HEK293 (cell line): ENCODE measurements at regions not wholly inside any gene's neighbourhood (a gene's known extent, or its start where the extent isn't known, plus 50 kb on each side); places are given as distances from the start of the nearest gene placed in this dataset.

Experiments used
- CTCF ChIA-PET: fragments of 350-600 bp; formaldehyde crosslinking; extraction: SDS; loops from one replicate; lab custom pipeline; 2021; ENCODE audit warnings: antibody characterized with exemption; lab: Yijun Ruan, JAX
- POLR2A ChIA-PET: fragments of 300-600 bp; formaldehyde crosslinking; extraction: SDS; loops from one replicate; lab custom pipeline; 2020; ENCODE audit warnings: antibody characterized with exemption, inconsistent platforms; lab: Yijun Ruan, JAX
- H3K27ac ChIP-seq: fragments of 200-500 bp; sonication (Bioruptor generic); 2 replicates; pipeline ENCODE4 v1.5.1; 2014; ENCODE audit warnings: low read depth, low read length, control low read depth, inconsistent platforms; ENCODE audit errors: extremely low read depth
- H3K36me3 ChIP-seq, 2 experiments: fragments of 200-500 bp in 1 of 2; sonication (Bioruptor generic) in 1 of 2; 1 replicate in 1 of 2; 2 replicates in 1 of 2; pipeline ENCODE4 v1.5.1; 2014 to 2017; ENCODE audit warnings: inconsistent platforms in 2 of 2, low read length in 2 of 2; ENCODE audit not compliant: control insufficient read depth in 2 of 2, insufficient read depth in 1 of 2
- H3K4me1 ChIP-seq: fragments of 200-500 bp; sonication (Bioruptor generic); 2 replicates; pipeline ENCODE4 v1.5.1; 2014; ENCODE audit warnings: mild to moderate bottlenecking, low read length, inconsistent platforms; ENCODE audit not compliant: control insufficient read depth, insufficient read depth
- H3K4me3 ChIP-seq: 2 replicates; pipeline ENCODE4 v1.5.1; 2011; ENCODE audit warnings: low read depth, mild to moderate bottlenecking, control low read depth, low read length, moderate library complexity
- H3K9me3 ChIP-seq: fragments of 200-500 bp; sonication (Bioruptor generic); 2 replicates; pipeline ENCODE4 v1.5.1; 2014; ENCODE audit warnings: low read depth, low read length, inconsistent platforms; ENCODE audit not compliant: control insufficient read depth, insufficient read depth
- GLIS1 ChIP-seq: fragments of 450-650 bp; formaldehyde crosslinking; IDR thresholded peaks from 2 replicates; pipeline ENCODE4 v1.5.1; 2016; ENCODE audit warnings: missing biosample characterization, missing genetic modification characterization
- GLIS2 ChIP-seq: fragments of 450-650 bp; formaldehyde crosslinking; IDR thresholded peaks from 2 replicates; pipeline ENCODE4 v1.5.1; 2016; ENCODE audit warnings: missing biosample characterization, missing genetic modification characterization
- IKZF3 ChIP-seq: fragments of 450-650 bp; IDR thresholded peaks from 2 replicates; pipeline ENCODE4 v1.5.0; 2018; ENCODE audit warnings: missing biosample characterization, mild to moderate bottlenecking, missing genetic modification characterization, moderate library complexity
- MZF1 ChIP-seq: fragments of 450-650 bp; formaldehyde crosslinking; IDR thresholded peaks from 2 replicates; pipeline ENCODE4 v1.5.1; 2017; ENCODE audit warnings: missing biosample characterization, missing genetic modification characterization, borderline replicate concordance
- OSR2 ChIP-seq: fragments of 450-650 bp; formaldehyde crosslinking; IDR thresholded peaks from 2 replicates; pipeline ENCODE4 v1.5.1; 2016; ENCODE audit warnings: missing biosample characterization, missing genetic modification characterization
- SCRT2 ChIP-seq: fragments of 450-650 bp; formaldehyde crosslinking; IDR thresholded peaks from 2 replicates; pipeline ENCODE4 v1.5.1; 2016; ENCODE audit warnings: missing biosample characterization, missing genetic modification characterization
- SP2 ChIP-seq: fragments of 450-650 bp; formaldehyde crosslinking; IDR thresholded peaks from 2 replicates; pipeline ENCODE4 v1.5.1; 2016; ENCODE audit warnings: missing biosample characterization, missing genetic modification characterization
- SP3 ChIP-seq: fragments of 450-650 bp; formaldehyde crosslinking; IDR thresholded peaks from 2 replicates; pipeline ENCODE4 v1.5.1; 2016; ENCODE audit warnings: missing biosample characterization, missing genetic modification characterization
- YY1 ChIP-seq: fragments of 450-650 bp; formaldehyde crosslinking; IDR thresholded peaks from 2 replicates; pipeline ENCODE4 v1.5.1; 2018; ENCODE audit warnings: missing biosample characterization, missing genetic modification characterization
- ZBTB20 ChIP-seq: fragments of 450-650 bp; formaldehyde crosslinking; IDR thresholded peaks from 2 replicates; pipeline ENCODE4 v1.5.1; 2016; ENCODE audit warnings: missing biosample characterization, missing genetic modification characterization
- ZBTB26 ChIP-seq: fragments of 450-650 bp; formaldehyde crosslinking; optimal IDR thresholded peaks from 2 replicates; pipeline ENCODE3; 2016; ENCODE audit warnings: missing biosample characterization, mild to moderate bottlenecking, missing genetic modification characterization
- ZNF112 ChIP-seq: fragments of 450-650 bp; formaldehyde crosslinking; IDR thresholded peaks from 2 replicates; pipeline ENCODE4 v1.5.0; 2017; ENCODE audit warnings: missing biosample characterization, missing genetic modification characterization
- ZNF223 ChIP-seq: fragments of 450-650 bp; formaldehyde crosslinking; IDR thresholded peaks from 2 replicates; pipeline ENCODE4 v1.5.1; 2016; ENCODE audit warnings: missing biosample characterization, missing genetic modification characterization
- ZNF248 ChIP-seq: fragments of 450-650 bp; formaldehyde crosslinking; IDR thresholded peaks from 2 replicates; pipeline ENCODE4 v1.5.1; 2017; ENCODE audit warnings: missing biosample characterization, missing genetic modification characterization
- ZNF311 ChIP-seq: fragments of 450-650 bp; formaldehyde crosslinking; IDR thresholded peaks from 2 replicates; pipeline ENCODE4 v1.5.1; 2017; ENCODE audit warnings: missing biosample characterization, missing genetic modification characterization, borderline replicate concordance
- ZNF391 ChIP-seq: fragments of 450-650 bp; formaldehyde crosslinking; IDR thresholded peaks from 2 replicates; pipeline ENCODE4 v1.5.1; 2016; ENCODE audit warnings: low read depth, missing biosample characterization, missing genetic modification characterization, borderline replicate concordance
- ZNF404 ChIP-seq: fragments of 450-650 bp; formaldehyde crosslinking; IDR thresholded peaks from 2 replicates; pipeline ENCODE4 v1.5.1; 2017; ENCODE audit warnings: missing biosample characterization, missing genetic modification characterization
- ZNF433 ChIP-seq: fragments of 450-650 bp; formaldehyde crosslinking; IDR thresholded peaks from 2 replicates; pipeline ENCODE4 v1.5.1; 2016; ENCODE audit warnings: missing biosample characterization, missing genetic modification characterization, low read depth
- ZNF530 ChIP-seq: fragments of 450-650 bp; formaldehyde crosslinking; IDR thresholded peaks from 2 replicates; pipeline ENCODE4 v1.5.1; 2016; ENCODE audit warnings: low read depth, missing biosample characterization, missing genetic modification characterization
- ZNF561 ChIP-seq: fragments of 450-650 bp; IDR thresholded peaks from 2 replicates; pipeline ENCODE4 v1.5.1; 2018; ENCODE audit warnings: missing biosample characterization, missing genetic modification characterization, borderline replicate concordance
- ZNF585B ChIP-seq: fragments of 450-650 bp; formaldehyde crosslinking; IDR thresholded peaks from 2 replicates; pipeline ENCODE4 v1.5.1; 2016; ENCODE audit warnings: missing biosample characterization, missing genetic modification characterization
- ZNF623 ChIP-seq: fragments of 450-650 bp; formaldehyde crosslinking; IDR thresholded peaks from 2 replicates; pipeline ENCODE4 v1.5.1; 2016; ENCODE audit warnings: missing biosample characterization, missing genetic modification characterization
- ZNF664 ChIP-seq: fragments of 450-650 bp; formaldehyde crosslinking; IDR thresholded peaks from 2 replicates; pipeline ENCODE4 v1.5.1; 2016; ENCODE audit warnings: missing biosample characterization, missing genetic modification characterization
- ZNF677 ChIP-seq: fragments of 450-650 bp; IDR thresholded peaks from 2 replicates; pipeline ENCODE4 v1.5.0; 2018; ENCODE audit warnings: missing biosample characterization, mild to moderate bottlenecking, missing genetic modification characterization, moderate library complexity
- ZNF707 ChIP-seq: fragments of 450-650 bp; formaldehyde crosslinking; IDR thresholded peaks from 2 replicates; pipeline ENCODE4 v1.5.1; 2016; ENCODE audit warnings: missing biosample characterization, missing genetic modification characterization
- ZNF776 ChIP-seq: fragments of 450-650 bp; formaldehyde crosslinking; IDR thresholded peaks from 2 replicates; pipeline ENCODE4 v1.5.0; 2017; ENCODE audit warnings: missing biosample characterization, missing genetic modification characterization, borderline replicate concordance
- ZNF792 ChIP-seq: fragments of 450-650 bp; formaldehyde crosslinking; IDR thresholded peaks from 2 replicates; pipeline ENCODE4 v1.5.1; 2016; ENCODE audit warnings: missing biosample characterization, missing genetic modification characterization
- ZNF830 ChIP-seq: fragments of 450-650 bp; IDR thresholded peaks from 2 replicates; pipeline ENCODE4 v1.5.0; 2018; ENCODE audit warnings: missing biosample characterization, missing genetic modification characterization, low read depth, mild to moderate bottlenecking, moderate library complexity
- TF ChIP-seq, protein P1 (sequence below): sonication (generic); formaldehyde crosslinking; IDR thresholded peaks from 2 replicates; pipeline ENCODE4 v1.8.1; 2022; ENCODE audit warnings: mild to moderate bottlenecking, moderate library complexity, missing genetic modification reagents
- TF ChIP-seq, protein P2 (sequence below): fragments of 450-650 bp; formaldehyde crosslinking; IDR thresholded peaks from 2 replicates; pipeline ENCODE4 v1.5.1; 2016; ENCODE audit warnings: missing biosample characterization, missing genetic modification characterization

DNA sequence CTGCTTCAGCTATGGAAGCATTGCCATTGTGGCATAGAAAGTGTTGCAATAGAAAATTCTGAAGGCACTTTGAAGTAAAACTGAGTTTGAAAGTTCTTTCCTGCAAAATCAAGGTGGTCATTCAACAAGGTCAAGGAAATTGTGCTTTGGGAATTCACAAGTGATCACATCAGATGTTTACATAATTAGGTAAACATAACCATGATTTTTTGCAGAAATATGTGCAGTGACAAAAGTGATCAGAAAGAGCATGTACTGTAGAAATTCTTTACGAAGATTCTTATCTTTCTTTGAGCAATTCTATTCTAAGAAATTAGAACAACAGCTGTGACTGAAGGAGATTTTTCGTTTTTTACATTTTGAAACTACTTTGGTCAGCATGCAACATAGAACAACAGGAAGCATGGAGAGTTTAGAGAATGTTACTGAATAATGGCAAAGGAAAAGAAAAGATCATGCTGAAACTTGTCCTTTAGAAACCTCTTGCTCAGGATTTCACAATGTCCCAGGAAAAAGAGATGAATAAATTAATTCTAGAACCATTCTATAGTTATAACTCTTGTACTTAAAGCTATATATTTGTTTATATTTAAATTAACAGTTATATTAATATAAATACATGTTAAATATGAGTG, 643.4 kb upstream of the ARPP21 start:
- CTCF ChIA-PET, result no interaction called here
- POLR2A ChIA-PET, result no interaction called here
- Histone ChIP-seq H3K9me3 (no peaks in the 10 kb centered on the region), H3K27ac (no peak overlapping the region), H3K4me3 (no peak overlapping the region), H3K36me3 (no peaks in the 10 kb centered on the region), H3K4me1 (no peaks in the 10 kb centered on the region)
- no peak for TF ChIP-seq SP2 (tag by site-specific recombination)
- TF ChIP-seq ZNF112 (tag by site-specific recombination), result no peak
- TF ChIP-seq ZNF391 (tag by site-specific recombination), result no peak
- no peak for TF ChIP-seq MZF1 (tag by site-specific recombination)
- no peak for TF ChIP-seq YY1
- no peak for TF ChIP-seq ZNF707 (tag by site-specific recombination)
- TF ChIP-seq ZNF830 (tag by site-specific recombination), result no peak
- TF ChIP-seq ZNF404 (tag by site-specific recombination), result no peak
- TF ChIP-seq SP3 (tag by site-specific recombination), result no peak
- no peak for TF ChIP-seq ZNF792 (tag by site-specific recombination)
- no peak for TF ChIP-seq ZNF623 (tag by site-specific recombination)
- TF ChIP-seq SCRT2 (tag by site-specific recombination), result no peak
- TF ChIP-seq OSR2 (tag by site-specific recombination), result no peak

DNA sequence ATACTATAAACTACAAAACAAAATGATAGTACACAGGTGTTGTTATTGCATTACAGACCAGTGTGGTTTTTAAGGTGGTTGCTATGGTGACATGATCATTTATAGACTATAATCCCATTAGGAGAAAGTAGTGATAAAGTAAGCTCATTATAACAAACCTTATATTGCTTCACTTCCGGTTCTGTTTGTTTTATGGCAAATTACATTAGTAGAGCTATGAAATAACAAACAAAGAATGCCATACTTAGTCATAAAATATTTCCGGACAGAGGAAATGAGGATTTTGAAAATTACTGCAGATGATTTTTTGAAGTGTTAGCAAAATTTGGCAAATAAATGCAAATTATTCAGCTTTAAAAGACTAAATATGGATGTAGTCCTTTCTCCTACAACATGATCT, 640.4 kb upstream of the ARPP21 start:
- no peaks in the 10 kb centered on the region for H3K9me3 ChIP-seq
- CTCF ChIA-PET, result no interaction called here
- TF ChIP-seq, protein P1, sequence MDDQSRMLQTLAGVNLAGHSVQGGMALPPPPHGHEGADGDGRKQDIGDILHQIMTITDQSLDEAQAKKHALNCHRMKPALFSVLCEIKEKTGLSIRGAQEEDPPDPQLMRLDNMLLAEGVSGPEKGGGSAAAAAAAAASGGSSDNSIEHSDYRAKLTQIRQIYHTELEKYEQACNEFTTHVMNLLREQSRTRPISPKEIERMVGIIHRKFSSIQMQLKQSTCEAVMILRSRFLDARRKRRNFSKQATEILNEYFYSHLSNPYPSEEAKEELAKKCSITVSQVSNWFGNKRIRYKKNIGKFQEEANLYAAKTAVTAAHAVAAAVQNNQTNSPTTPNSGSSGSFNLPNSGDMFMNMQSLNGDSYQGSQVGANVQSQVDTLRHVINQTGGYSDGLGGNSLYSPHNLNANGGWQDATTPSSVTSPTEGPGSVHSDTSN (CRISPR knock-in tag), result no peak
- no peak for TF ChIP-seq ZNF311 (tag by site-specific recombination)
- TF ChIP-seq, protein P2, sequence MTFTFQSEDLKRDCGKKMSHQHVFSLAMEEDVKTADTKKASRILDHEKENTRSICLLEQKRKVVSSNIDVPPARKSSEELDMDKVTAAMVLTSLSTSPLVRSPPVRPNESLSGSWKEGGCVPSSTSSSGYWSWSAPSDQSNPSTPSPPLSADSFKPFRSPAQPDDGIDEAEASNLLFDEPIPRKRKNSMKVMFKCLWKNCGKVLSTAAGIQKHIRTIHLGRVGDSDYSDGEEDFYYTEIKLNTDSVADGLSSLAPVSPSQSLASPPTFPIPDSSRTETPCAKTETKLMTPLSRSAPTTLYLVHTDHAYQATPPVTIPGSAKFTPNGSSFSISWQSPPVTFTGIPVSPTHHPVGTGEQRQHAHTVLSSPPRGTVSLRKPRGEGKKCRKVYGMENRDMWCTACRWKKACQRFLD, result no peak
- TF ChIP-seq ZNF664, result no peak
- TF ChIP-seq ZNF677, result no peak
- no peak for TF ChIP-seq ZBTB26 (tag by site-specific recombination)
- no peak for TF ChIP-seq GLIS2 (tag by site-specific recombination)
- TF ChIP-seq ZNF223, result no peak
- no peak for TF ChIP-seq ZNF585B (tag by site-specific recombination)
- TF ChIP-seq ZNF530 (tag by site-specific recombination), result no peak
- TF ChIP-seq ZNF776 (tag by site-specific recombination), result no peak
- TF ChIP-seq IKZF3, result no peak
- TF ChIP-seq GLIS1 (tag by site-specific recombination), result no peak
- TF ChIP-seq ZNF561 (tag by site-specific recombination), result no peak
- no peak for TF ChIP-seq ZNF433 (tag by site-specific recombination)
- no peak for TF ChIP-seq ZBTB20
- no peak for TF ChIP-seq ZNF248 (tag by site-specific recombination)
- H3K27ac ChIP-seq, result no peak overlapping the region
- H3K4me3 ChIP-seq, result no peak overlapping the region
- H3K36me3 ChIP-seq, result no peaks in the 10 kb centered on the region
- POLR2A ChIA-PET, result no interaction called here
- H3K4me1 ChIP-seq, result no peaks in the 10 kb centered on the region
